ENCODE measurements at regions not wholly inside any gene's neighbourhood (a gene's known extent, or its start where the extent isn't known, plus 50 kb on each side); places are given as distances from the start of the nearest gene placed in this dataset.
A peak's percentile ranks its signal among the peaks of the same experiment; 100 is the strongest.
"Not testable (repeated sequence)": the region's sequence is repeated elsewhere in the genome, so short reads cannot be mapped to it uniquely, and the experiment has no call there.

DNA sequence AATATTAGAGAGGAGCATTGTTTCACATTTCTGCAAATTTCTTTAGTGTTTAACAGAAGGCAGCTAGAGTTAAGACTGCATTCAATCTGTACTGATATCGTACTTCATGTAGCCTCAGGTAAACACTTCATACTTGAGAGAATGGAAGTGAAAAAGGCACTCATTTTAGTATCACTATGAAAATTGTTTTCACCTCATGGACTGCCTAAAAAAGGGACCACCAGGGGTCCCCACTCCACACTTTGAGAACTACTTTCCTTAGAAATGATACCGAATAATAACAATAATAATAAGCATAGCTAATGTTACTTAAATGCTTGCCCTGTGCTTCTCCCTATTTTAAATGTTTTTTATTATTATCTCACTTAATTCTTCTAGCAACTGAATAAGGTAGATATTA is 95.1 kb downstream of the BLID start:
- peak; percentile 21 to 46 (median 22) for DNase-seq

GRCh38 chr11:122019908-122020694 is 95.9 kb downstream of the BLID start:
- DNase-seq, result no peak

- DNase-seq, result peak; percentile 36 to 43 (median 40)
Measured at GRCh38 chr11:122007601-122008071, 108.4 kb downstream of the BLID start.

GRCh38 chr11:122004446-122004845 is 111.6 kb downstream of the BLID start:
- no peak for DNase-seq

GRCh38 chr11:122002926-122003325 is 113.1 kb downstream of the BLID start:
- DNase-seq, result no peak

- DNase-seq, result no peak
Measured at GRCh38 chr11:122002047-122002446, 114.0 kb downstream of the BLID start.

GRCh38 chr11:121999651-122000050 is 116.4 kb downstream of the BLID start:
- no peak for DNase-seq

- DNase-seq, result no peak
Measured at GRCh38 chr11:121996574-121996973, 119.4 kb downstream of the BLID start.

DNA sequence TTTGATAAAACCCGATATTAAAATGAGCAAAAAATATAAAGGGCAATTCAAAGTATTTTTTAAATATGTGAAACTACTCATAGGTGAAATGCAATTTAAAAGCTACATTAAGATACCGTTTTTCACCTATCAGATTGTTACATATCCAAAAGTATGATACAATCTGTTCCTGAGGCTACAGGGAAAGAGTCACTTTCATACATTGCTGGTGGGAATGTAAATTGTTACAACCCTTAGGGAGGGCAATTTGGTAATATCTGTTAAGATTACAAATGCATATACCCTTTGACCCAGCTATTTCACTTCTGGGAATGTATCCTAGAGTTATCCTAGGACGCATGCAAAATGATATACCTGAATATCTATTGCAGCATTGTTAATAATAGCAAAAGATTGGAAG is 132.1 kb downstream of the BLID start:
- no peak for DNase-seq

DNA sequence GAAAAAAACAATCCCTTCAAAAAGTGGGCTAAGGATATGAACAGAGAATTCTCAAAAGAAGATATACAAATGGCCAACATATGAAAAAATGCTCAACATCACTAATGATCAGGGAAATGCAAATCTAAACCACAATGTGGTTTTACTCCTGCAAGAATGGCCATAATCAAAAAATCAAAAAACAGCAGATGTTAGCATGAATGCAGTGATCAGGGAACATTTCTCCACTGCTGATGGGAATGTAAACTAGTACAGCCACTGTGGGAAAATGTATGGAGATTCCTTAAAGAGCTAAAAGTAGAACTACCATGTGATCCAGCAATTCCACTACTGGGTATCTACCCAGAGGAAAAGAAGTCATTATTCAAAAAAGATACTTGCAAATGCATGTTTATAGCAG is 138.1 kb downstream of the BLID start:
- DNase-seq, result not testable (repeated sequence)

GRCh38 chr11:121968638-121969037 is 147.4 kb downstream of the BLID start:
- DNase-seq, result no peak

DNA sequence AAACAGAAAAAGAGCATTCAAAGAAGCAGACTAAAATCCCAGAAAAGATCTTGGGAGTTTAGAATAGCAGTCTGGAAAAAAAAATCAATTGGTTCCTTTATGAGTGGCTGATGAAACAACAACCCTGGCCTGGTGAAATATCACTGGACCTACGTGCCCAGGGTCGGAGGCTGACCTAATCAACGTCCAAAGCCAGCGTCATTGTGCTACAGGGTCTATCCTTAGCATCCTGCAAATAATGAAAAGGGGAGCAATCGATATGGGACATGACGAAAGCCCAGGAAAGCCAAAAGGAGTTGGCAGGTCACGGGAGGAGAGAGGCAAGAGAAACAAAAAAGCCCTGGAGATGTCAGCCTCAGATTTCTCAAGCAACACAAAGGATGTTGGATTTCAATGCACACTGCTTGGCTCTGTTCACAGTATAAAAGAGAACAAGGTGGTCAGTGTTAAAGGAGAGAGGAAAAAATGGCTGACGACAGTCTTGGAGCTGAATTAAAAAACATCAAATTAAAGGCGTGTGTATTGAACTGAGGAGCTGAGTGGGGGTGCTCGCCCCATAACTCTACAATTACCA is 148.8 kb downstream of the BLID start:
- DNase-seq, result no peak

DNA sequence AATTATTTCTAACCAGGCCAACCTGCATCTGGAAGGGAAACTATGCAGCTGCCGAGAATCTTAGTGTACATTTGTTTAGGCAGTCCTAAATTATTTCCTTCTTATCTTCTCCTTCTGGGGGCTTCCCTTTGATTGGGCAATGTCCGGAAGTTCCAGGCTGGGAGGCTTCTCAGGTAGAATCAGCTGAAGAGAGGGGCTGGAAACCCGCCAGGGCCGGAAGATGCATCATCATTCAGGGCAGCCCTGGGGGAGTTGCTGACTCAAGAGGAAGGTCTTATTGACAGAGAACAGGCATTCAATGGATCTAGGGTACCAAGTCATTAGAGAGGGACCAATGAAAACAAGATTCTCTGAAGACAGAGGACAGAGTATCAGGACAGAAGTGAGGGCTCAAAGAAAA is 150.7 kb downstream of the BLID start:
- DNase-seq, result no peak

DNA sequence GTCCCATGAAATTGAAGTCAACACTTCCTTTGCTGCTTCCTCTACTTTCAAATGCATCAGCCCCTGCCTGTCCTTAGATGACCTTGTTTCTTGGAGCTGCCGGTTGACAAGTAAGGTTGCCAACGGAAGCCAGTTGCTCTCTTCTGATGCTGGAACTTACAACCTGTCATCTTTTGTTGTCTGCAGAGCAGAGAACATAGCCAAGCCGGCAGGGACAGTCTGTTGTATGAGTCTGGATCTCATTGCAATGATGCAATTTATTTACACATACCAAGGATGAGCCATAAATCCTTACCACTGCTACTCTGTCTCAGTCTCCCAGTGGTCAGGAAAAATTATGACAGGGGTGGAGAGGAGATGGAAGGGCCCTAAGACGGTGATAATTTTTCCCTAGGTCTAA is 151.4 kb downstream of the BLID start:
- no peak for DNase-seq

- DNase-seq, result not testable (repeated sequence)
Measured at GRCh38 chr11:121963846-121964245, 152.2 kb downstream of the BLID start.

DNA sequence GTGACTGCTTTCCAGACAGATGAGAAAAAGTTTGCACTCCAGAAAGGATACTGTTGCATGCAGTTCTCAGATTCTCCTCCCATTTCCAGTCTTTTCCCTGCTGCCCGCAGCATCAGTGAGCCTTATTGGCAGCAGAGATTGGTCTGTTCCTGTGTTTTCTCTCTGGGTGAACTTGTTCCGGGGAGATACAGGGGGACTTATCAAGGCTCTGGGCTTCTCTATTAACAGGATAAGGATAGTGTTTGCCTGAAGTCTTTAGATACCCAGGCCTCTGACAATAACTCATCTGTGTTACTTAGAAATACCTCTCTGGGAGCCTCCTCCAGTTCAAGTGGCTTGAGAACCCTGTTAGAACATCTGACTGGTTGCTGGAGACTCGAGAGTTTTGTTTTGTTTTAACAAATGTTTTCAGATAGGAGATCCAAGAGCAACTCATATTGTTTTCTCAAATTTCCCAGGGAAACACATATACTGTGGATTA is 154.7 kb downstream of the BLID start:
- no peak for DNase-seq

- DNase-seq, result no peak
Measured at GRCh38 chr11:121958971-121959325, 157.1 kb downstream of the BLID start.

GRCh38 chr11:121958323-121958970 is 157.6 kb downstream of the BLID start:
- DNase-seq, result no peak

DNA sequence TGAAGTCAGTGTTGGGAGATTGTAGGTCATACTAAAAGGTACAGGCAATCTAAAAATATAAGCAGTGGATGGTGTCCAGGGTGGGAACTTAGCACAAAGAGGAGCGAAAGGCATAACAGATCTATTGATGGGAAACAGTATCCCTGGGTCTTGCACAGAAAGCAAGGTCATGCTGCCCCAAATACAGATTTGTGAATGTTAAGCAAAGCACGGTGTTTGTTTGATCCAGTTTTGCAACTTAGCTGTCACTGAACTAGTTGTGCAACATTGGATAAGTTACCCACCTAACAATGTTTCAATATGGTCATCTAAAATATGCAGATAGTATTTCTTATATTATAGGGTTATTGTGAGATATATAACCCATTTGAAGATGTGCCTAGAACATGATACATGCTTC is 162.9 kb downstream of the BLID start:
- DNase-seq, result no peak

- DNase-seq, result no peak
Measured at GRCh38 chr11:121950160-121950559, 165.9 kb downstream of the BLID start.

- DNase-seq, result no peak
Measured at GRCh38 chr11:121946514-121946913, 169.5 kb downstream of the BLID start.

DNA sequence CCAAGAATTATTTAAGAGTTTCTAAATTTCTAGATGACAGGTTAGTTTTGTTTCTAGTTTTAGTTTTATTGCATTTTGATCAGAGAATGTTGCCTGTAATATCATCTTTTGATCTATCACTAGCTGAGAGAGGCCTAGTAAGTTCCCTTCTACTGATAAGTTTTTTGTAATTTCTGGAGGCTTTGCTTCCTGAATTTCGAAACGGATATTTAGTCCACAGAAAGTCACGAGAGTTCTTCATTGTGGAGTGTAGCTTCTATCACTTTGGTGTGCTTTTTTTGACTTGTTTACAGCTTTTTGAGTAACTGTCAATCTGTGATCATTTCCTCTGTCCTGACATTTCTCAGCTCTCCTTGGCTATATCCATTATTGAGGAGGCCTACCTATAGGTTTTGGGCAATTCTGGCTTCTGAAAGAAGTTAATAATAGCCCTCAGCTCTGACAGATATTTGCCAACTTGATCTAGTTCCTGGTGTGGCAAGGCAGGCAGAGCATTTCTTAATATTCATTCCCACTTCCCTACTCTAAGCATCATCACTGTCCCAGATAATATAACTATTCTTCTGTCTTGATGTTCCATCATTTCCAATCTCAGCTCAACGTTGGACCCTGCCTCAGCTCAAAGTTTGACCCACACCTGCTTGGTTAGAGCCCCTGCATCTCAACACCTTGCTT is 171.3 kb downstream of the BLID start:
- DNase-seq, result peak; percentile 35 to 62 (median 52)

GRCh38 chr11:121938076-121938475 is 177.9 kb downstream of the BLID start:
- DNase-seq, result no peak
